PC-3 (cell line): ENCODE measurements at regions not wholly inside any gene's neighbourhood (a gene's known extent, or its start where the extent isn't known, plus 50 kb on each side); places are given as distances from the start of the nearest gene placed in this dataset.

Experiments
- ATAC-seq: fragments of 200-7000 bp; cut with Tn5 transposase; 2 replicates; pipeline ENCODE4 v1.9.1; 2020; ENCODE audit warnings: mild to moderate bottlenecking, moderate library complexity
- BruUV-seq: library from RNA; stranded (reverse); fragments of 400-500 nt; replicated peaks from 2 replicates; lab custom pipeline; 2021; lab: Mats Ljungman, UMichigan
- CTCF ChIA-PET: fragments of 300-600 bp; sonication (Branson Sonifier 250); formaldehyde crosslinking; loops from one replicate; lab custom pipeline; 2022; ENCODE audit warnings: antibody characterized with exemption; lab: Charles Lee
- POLR2A ChIA-PET: fragments of 300-600 bp; sonication (Branson Sonifier 250); formaldehyde crosslinking; loops from one replicate; lab custom pipeline; 2022; ENCODE audit warnings: antibody characterized with exemption; ENCODE audit not compliant: unreplicated experiment; lab: Charles Lee
- DNase-seq: peaks from one replicate; pipeline ENCODE4 v3.0.0-alpha.2; 2015
- H2AFZ ChIP-seq: fragments of 300-600 bp; sonication (generic); 2 replicates; pipeline ENCODE4 v1.6.0; 2016; ENCODE audit warnings: antibody characterized with exemption, low read length
- H3F3A ChIP-seq: fragments of 300-600 bp; sonication (generic); one replicate; pipeline ENCODE4 v1.6.0; 2017; ENCODE audit warnings: antibody characterized with exemption, low read length, control low read depth, mild to moderate bottlenecking; ENCODE audit not compliant: unreplicated experiment
- H3K27ac ChIP-seq: fragments of 300-600 bp; sonication (generic); 2 replicates; pipeline ENCODE4 v1.5.1; 2016; ENCODE audit warnings: mild to moderate bottlenecking, low read length
- H3K27me3 ChIP-seq: fragments of 300-600 bp; sonication (generic); 2 replicates; pipeline ENCODE4 v1.6.1; 2016; ENCODE audit warnings: low read length, mixed read lengths
- H3K36me3 ChIP-seq: fragments of 300-600 bp; sonication (generic); 2 replicates; pipeline ENCODE4 v1.6.1; 2016; ENCODE audit warnings: low read depth, mixed run types, low read length, mixed read lengths
- H3K4me1 ChIP-seq: fragments of 300-600 bp; sonication (generic); 2 replicates; pipeline ENCODE4 v1.5.1; 2016; ENCODE audit warnings: low read length; ENCODE audit not compliant: insufficient read depth
- H3K4me2 ChIP-seq: fragments of 300-600 bp; sonication (generic); 2 replicates; pipeline ENCODE4 v1.6.0; 2016; ENCODE audit warnings: low read length
- H3K4me3 ChIP-seq: fragments of 300-600 bp; sonication (generic); 2 replicates; pipeline ENCODE4 v1.5.1; 2016; ENCODE audit warnings: mild to moderate bottlenecking, low read length, mixed read lengths
- H3K79me2 ChIP-seq: fragments of 300-600 bp; sonication (generic); 2 replicates; pipeline ENCODE4 v1.6.1; 2017; ENCODE audit warnings: low read length, mixed read lengths
- H3K9ac ChIP-seq: fragments of 300-600 bp; sonication (generic); 2 replicates; pipeline ENCODE4 v1.6.0; 2016; ENCODE audit warnings: mild to moderate bottlenecking, low read length
- H3K9me2 ChIP-seq: fragments of 300-600 bp; sonication (generic); replicated peaks from 2 replicates; pipeline ENCODE4 v1.6.1; 2016; ENCODE audit warnings: mixed run types, low read length, mixed read lengths
- H3K9me3 ChIP-seq: fragments of 300-600 bp; sonication (generic); 2 replicates; pipeline ENCODE4 v1.6.1; 2016; ENCODE audit warnings: low read length, mixed read lengths
- H4K20me1 ChIP-seq: fragments of 300-600 bp; sonication (generic); 2 replicates; pipeline ENCODE4 v1.6.1; 2016; ENCODE audit warnings: low read length, mixed read lengths
- CTCF ChIP-seq: fragments of 300-600 bp; sonication (generic); conservative IDR thresholded peaks from 2 replicates; pipeline ENCODE4 v1.5.1; 2017; ENCODE audit warnings: antibody characterized with exemption, low read depth, mild to moderate bottlenecking, low read length
- EZH2 ChIP-seq: fragments of 300-600 bp; sonication (generic); IDR thresholded peaks from one replicate; pipeline ENCODE4 v1.6.1; 2017; ENCODE audit warnings: antibody characterized with exemption, mild to moderate bottlenecking, low read length; ENCODE audit not compliant: unreplicated experiment
- EZH2phosphoT487 ChIP-seq: fragments of 300-600 bp; sonication (generic); IDR thresholded peaks from 2 replicates; pipeline ENCODE4 v1.6.1; 2018; ENCODE audit warnings: mild to moderate bottlenecking, antibody characterized with exemption, low read length, borderline replicate concordance
- intact Hi-C: fragments of 100-400 bp; cut with micrococcal nuclease; formaldehyde crosslinking; loops from 2 replicates; pipeline ENCODE4 v1.9.0; 2023

GRCh38 chr12:53868511-53868986 lies 70.1 kb upstream of the HOXC13 start:
- POLR2A ChIA-PET, result no interaction called here
- Histone ChIP-seq H3K27ac (no peak overlapping the region), H3K4me2 (no peak overlapping the region), H3F3A (no peaks in the 10 kb centered on the region), H3K4me1 (peaks cover 22% of the 10 kb centered on the region), H3K9ac (no peak overlapping the region), H2AFZ (peak overlapping the region; percentile 69; the same call in 1 of the 2 replicates), H3K27me3 (no peaks in the 10 kb centered on the region), H3K9me3 (no peaks in the 10 kb centered on the region), H3K36me3 (no peaks in the 10 kb centered on the region), H3K4me3 (no peak overlapping the region), H3K79me2 (no peaks in the 10 kb centered on the region), H4K20me1 (no peaks in the 10 kb centered on the region), H3K9me2 (no peaks in the 10 kb centered on the region)
- TF ChIP-seq CTCF (no peak), EZH2 (no peak), EZH2phosphoT487 (no peak)
- intact Hi-C loops, result no loop called here
- ATAC-seq, result peak; percentile 27; the same call in 1 of the 2 replicates
- CTCF ChIA-PET, result no interaction called here
- peak; percentile 33 for DNase-seq
- no TSS peak for BruUV-seq

DNA sequence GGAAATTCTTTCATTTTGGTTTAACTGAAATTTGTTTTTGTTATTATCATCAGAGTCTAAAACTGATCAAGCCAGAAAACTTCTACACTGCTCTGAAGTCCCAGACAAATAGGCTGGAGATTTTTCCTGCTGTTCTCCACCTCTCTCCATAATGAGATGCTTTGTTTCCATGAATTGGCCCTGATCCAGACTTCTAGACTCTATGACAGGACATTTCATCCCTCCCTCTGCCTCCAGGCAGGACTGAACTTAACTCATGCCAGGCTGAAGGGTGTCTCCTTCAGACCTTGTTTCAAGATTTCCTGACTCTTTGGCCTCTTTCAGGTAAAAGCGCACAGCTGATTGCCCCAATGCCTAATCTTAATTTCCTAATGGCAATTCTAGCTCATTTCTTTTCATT lies 69.1 kb upstream of the HOXC13 start:
- Histone ChIP-seq H4K20me1 (no peaks in the 10 kb centered on the region), H3K4me2 (no peak overlapping the region), H3F3A (no peaks in the 10 kb centered on the region), H3K9me2 (no peaks in the 10 kb centered on the region), H3K36me3 (no peaks in the 10 kb centered on the region), H2AFZ (no peak overlapping the region), H3K9me3 (no peaks in the 10 kb centered on the region), H3K4me1 (peaks cover 22% of the 10 kb centered on the region), H3K4me3 (no peak overlapping the region), H3K9ac (no peak overlapping the region), H3K27me3 (no peaks in the 10 kb centered on the region), H3K79me2 (no peaks in the 10 kb centered on the region), H3K27ac (no peak overlapping the region)
- ChIA-PET POLR2A (no interaction called here), CTCF (no interaction called here)
- intact Hi-C loops, result no loop called here
- TF ChIP-seq CTCF (no peak), EZH2 (no peak), EZH2phosphoT487 (no peak)
- DNase-seq (peak; percentile 55), ATAC-seq (no peak)
- BruUV-seq, result no TSS peak

GRCh38 chr12:53870117-53870516 lies 68.5 kb upstream of the HOXC13 start:
- ChIA-PET CTCF (no interaction called here), POLR2A (interaction anchor here (0.6 kb wide), 1 partner anchor 24 kb away, joined by 3 read pairs; no protein-coding TSS in a partner anchor)
- TF ChIP-seq CTCF (no peak), EZH2phosphoT487 (no peak), EZH2 (no peak)

More at GRCh38 chr12:53870117-53870516, 68.5 kb upstream of the HOXC13 start:
- ATAC-seq (no peak), DNase-seq (no peak)
- no peak overlapping the region for H3K27ac ChIP-seq
- H3K9me2 ChIP-seq, result no peaks in the 10 kb centered on the region
- H3K4me1 ChIP-seq, result peaks cover 22% of the 10 kb centered on the region
- no peaks in the 10 kb centered on the region for H3K79me2 ChIP-seq
- intact Hi-C loops, result no loop called here
- no peak overlapping the region for H2AFZ ChIP-seq
- no peak overlapping the region for H3K4me2 ChIP-seq
- H3K27me3 ChIP-seq, result no peaks in the 10 kb centered on the region
- H3F3A ChIP-seq, result no peaks in the 10 kb centered on the region
- no peaks in the 10 kb centered on the region for H4K20me1 ChIP-seq
- no TSS peak for BruUV-seq
- no peaks in the 10 kb centered on the region for H3K36me3 ChIP-seq
- H3K9me3 ChIP-seq, result no peaks in the 10 kb centered on the region
- no peak overlapping the region for H3K4me3 ChIP-seq
- H3K9ac ChIP-seq, result no peak overlapping the region
